OCI-LY3 (cell line): ENCODE measurements at regions not wholly inside any gene's neighbourhood (a gene's known extent, or its start where the extent isn't known, plus 50 kb on each side); places are given as distances from the start of the nearest gene placed in this dataset.
"Not testable (repeated sequence)": the region's sequence is repeated elsewhere in the genome, so short reads cannot be mapped to it uniquely, and the experiment has no call there.

Experiments
- H2AFZ ChIP-seq: fragments of 200-600, 300-600 bp; shearing (Covaris generic); 2 replicates; pipeline ENCODE4 v1.6.0; 2014; ENCODE audit warnings: antibody characterized with exemption, low read depth, low read length
- H3K27ac ChIP-seq: fragments of 200-600, 300-600 bp; sonication (generic); 2 replicates; pipeline ENCODE4 v1.5.1; 2014; ENCODE audit warnings: mild to moderate bottlenecking, low read length, moderate library complexity, mixed read lengths
- H3K27me3 ChIP-seq: fragments of 200-600, 300-600 bp; sonication (generic); 2 replicates; pipeline ENCODE4 v1.6.1; 2014; ENCODE audit warnings: low read depth, low read length, mixed read lengths
- H3K36me3 ChIP-seq: fragments of 200-600, 300-600 bp; sonication (generic); replicated peaks from 2 replicates; pipeline ENCODE3; 2014; ENCODE audit warnings: low read depth, low read length, mixed read lengths
- H3K4me1 ChIP-seq: fragments of 300-600, 200-600 bp; sonication (generic); 2 replicates; pipeline ENCODE4 v1.6.1; 2014; ENCODE audit warnings: low read length, mixed read lengths
- H3K4me2 ChIP-seq: fragments of 200-600, 300-600 bp; sonication (generic); 2 replicates; pipeline ENCODE4 v1.6.1; 2014; ENCODE audit warnings: low read length, mixed read lengths
- H3K4me3 ChIP-seq: fragments of 300-600, 200-600 bp; sonication (generic); 2 replicates; pipeline ENCODE4 v1.5.1; 2014; ENCODE audit warnings: antibody characterized with exemption, mild to moderate bottlenecking, low read length, moderate library complexity
- H3K79me2 ChIP-seq: fragments of 300-600, 200-600 bp; shearing (Covaris generic); 2 replicates; pipeline ENCODE4 v1.6.1; 2014; ENCODE audit warnings: mild to moderate bottlenecking, low read length, mixed read lengths
- H3K9ac ChIP-seq: fragments of 300-600, 200-600 bp; shearing (Covaris generic); 2 replicates; pipeline ENCODE4 v1.6.0; 2014; ENCODE audit warnings: mild to moderate bottlenecking, low read length, moderate library complexity
- H3K9me3 ChIP-seq: fragments of 200-600, 300-600 bp; shearing (Covaris generic); 2 replicates; pipeline ENCODE4 v1.6.1; 2014; ENCODE audit warnings: low read length, mixed read lengths; ENCODE audit not compliant: insufficient read depth
- H4K20me1 ChIP-seq: fragments of 200-600, 300-600 bp; sonication (generic); 2 replicates; pipeline ENCODE4 v1.6.1; 2016; ENCODE audit warnings: low read length, mixed read lengths; ENCODE audit not compliant: insufficient read depth
- CTCF ChIP-seq: fragments of 200-600, 300-600 bp; sonication (generic); IDR thresholded peaks from 2 replicates; pipeline ENCODE4 v1.5.1; 2014; ENCODE audit warnings: antibody characterized with exemption, low read length, low read depth
- EZH2phosphoT487 ChIP-seq: fragments of 200-600 bp; shearing (Covaris generic); IDR thresholded peaks from 2 replicates; pipeline ENCODE4 v1.6.1; 2018; ENCODE audit warnings: antibody characterized with exemption, mixed run types, low read depth

- no peaks in the 10 kb centered on the region for H3K79me2 ChIP-seq
- no peak overlapping the region for H3K27ac ChIP-seq
- H3K9me3 ChIP-seq, result no peaks in the 10 kb centered on the region
- no peak overlapping the region for H2AFZ ChIP-seq
- no peaks in the 10 kb centered on the region for H4K20me1 ChIP-seq
- H3K4me2 ChIP-seq, result no peak overlapping the region
- H3K36me3 ChIP-seq, result no peaks in the 10 kb centered on the region
- no peak overlapping the region for H3K4me3 ChIP-seq
- H3K27me3 ChIP-seq, result no peaks in the 10 kb centered on the region
- H3K9ac ChIP-seq, result no peak overlapping the region
- no peak for TF ChIP-seq CTCF
- no peak for TF ChIP-seq EZH2phosphoT487
- H3K4me1 ChIP-seq, result peaks cover 15% of the 10 kb centered on the region
Observed at GRCh38 chr11:81192516-81192915, 1541.1 kb downstream of the FAM181B start.

GRCh38 chr11:81190546-81190945 is 1543.1 kb downstream of the FAM181B start:
- no peaks in the 10 kb centered on the region for H3K9me3 ChIP-seq

GRCh38 chr11:81187033-81187432 is 1546.6 kb downstream of the FAM181B start:
- H3K9me3 ChIP-seq, H3K9ac ChIP-seq, H3K27me3 ChIP-seq, H3K4me1 ChIP-seq, H4K20me1 ChIP-seq, H3K4me2 ChIP-seq, H3K36me3 ChIP-seq, H3K79me2 ChIP-seq, H2AFZ ChIP-seq, H3K4me3 ChIP-seq, H3K27ac ChIP-seq: not testable (repeated sequence)

More at GRCh38 chr11:81190546-81190945, 1543.1 kb downstream of the FAM181B start:
- Histone ChIP-seq H3K4me1 (peaks cover 6% of the 10 kb centered on the region), H3K36me3 (no peaks in the 10 kb centered on the region), H2AFZ (no peak overlapping the region), H3K4me2 (no peak overlapping the region), H3K4me3 (no peak overlapping the region), H3K9ac (no peak overlapping the region), H3K27me3 (no peaks in the 10 kb centered on the region), H3K27ac (no peak overlapping the region), H4K20me1 (no peaks in the 10 kb centered on the region), H3K79me2 (no peaks in the 10 kb centered on the region)
- TF ChIP-seq CTCF (no peak), EZH2phosphoT487 (no peak)

DNA sequence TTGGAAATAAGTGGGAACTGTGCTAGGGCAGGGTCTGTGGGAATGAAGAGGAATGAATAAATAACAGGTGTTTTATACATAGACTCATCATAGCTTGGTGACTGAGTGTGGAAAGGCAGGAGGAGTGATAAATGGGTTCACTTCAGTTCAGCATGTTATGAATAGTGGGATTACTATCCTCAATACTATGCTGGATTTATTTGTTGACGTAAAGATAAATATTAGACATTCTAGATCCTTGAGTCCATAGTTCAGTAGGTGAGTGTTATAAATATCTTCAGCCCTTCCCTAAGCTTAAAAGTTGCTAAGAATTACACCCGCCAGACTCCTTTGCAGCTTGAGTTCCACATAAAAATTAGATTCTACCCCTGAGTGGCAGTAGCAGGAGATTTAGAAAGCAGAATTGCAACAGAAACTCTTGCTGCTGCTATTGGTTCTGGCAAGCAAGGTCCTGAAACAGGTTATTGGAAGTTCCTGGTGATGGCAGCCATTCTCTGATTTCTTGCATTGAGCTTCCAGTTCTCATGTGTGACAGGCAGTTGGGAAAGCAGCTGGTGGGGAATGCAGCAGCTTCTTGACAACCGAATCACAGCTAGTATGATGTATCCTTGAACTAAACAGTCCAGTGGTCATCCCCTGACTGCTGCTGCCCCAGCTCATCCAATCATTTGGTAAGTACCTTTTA is 1558.9 kb downstream of the FAM181B start:
- H3K9ac ChIP-seq, result no peak overlapping the region
- H3K4me1 ChIP-seq, result no peaks in the 10 kb centered on the region
- TF ChIP-seq CTCF (no peak), EZH2phosphoT487 (no peak)
- no peak overlapping the region for H3K27ac ChIP-seq
- no peaks in the 10 kb centered on the region for H4K20me1 ChIP-seq
- no peaks in the 10 kb centered on the region for H3K79me2 ChIP-seq
- no peak overlapping the region for H2AFZ ChIP-seq
- H3K9me3 ChIP-seq, result no peaks in the 10 kb centered on the region
- no peak overlapping the region for H3K4me3 ChIP-seq
- H3K27me3 ChIP-seq, result no peaks in the 10 kb centered on the region
- no peak overlapping the region for H3K4me2 ChIP-seq
- H3K36me3 ChIP-seq, result no peaks in the 10 kb centered on the region
